HuH-7 (cell line): ENCODE measurements at regions not wholly inside any gene's neighbourhood (a gene's known extent, or its start where the extent isn't known, plus 50 kb on each side); places are given as distances from the start of the nearest gene placed in this dataset.
"Not testable (repeated sequence)": the region's sequence is repeated elsewhere in the genome, so short reads cannot be mapped to it uniquely, and the experiment has no call there.

Experiments used
- DNase-seq: peaks from one replicate; pipeline ENCODE4 v3.0.0; 2011; ENCODE audit warnings: low spot score

DNA sequence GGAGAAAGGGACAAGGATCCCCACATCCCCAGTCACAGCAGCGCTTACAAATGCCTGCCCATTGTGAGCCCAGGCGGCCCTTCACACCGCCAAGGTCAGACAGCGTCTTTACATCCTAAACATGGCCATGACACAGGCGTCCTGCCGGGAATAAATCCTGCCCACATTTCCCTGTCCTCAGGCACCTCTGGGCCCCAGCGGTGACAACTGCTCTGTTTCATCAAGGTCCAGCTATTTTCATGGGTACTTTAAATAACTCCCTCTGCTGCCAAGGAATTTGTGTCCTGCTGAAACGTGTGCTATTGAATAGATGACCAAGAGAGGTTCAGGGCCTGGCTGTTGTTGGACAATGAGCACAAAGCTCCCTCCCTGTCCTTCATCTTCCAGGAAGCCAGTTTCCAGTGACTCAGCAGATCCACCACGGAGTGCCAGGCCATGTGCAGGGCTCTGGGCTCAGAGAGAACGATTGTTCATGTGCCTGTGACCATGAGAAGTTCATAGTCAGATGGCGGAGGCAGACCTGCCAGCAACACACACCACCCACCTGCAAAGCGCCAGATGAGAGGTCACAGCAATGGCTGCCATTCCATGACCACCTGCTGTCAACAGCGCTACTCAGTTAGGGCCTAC lies 195.8 kb downstream of the MATN1 start:
- no peak for DNase-seq

DNA sequence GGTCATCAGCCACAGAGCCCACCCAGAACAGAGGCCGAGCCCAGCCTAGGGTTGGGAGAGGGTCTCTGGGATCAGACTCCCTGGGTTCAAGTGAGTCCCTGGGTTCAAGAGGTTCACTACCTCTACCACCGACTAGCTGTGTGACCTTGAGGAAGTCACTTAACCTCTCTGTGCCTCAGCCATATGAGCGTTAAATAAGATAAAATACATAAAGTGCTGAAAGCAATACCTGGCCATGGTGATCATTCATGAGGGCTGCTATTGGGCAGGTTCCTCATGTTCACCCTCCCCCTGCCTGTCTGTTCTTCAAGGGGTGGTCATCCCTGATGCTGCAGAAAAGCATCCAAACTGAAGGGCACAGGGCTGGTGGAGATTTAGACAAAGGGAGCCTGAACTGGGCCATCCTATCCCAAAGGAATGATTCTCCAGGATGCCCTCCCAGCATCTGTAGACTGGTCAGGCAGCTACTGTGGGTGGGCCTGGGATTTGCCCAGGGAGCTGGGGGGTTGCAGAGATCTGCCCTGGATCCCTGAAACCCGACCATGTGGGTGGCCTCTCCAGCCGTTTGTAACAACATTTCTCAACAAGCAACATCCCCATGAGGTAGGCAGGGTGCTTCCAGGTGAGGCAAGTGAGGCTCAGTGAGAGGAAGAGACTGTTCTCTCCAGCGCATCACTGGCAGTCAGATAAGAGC lies 196.6 kb downstream of the MATN1 start:
- DNase-seq = no peak

DNA sequence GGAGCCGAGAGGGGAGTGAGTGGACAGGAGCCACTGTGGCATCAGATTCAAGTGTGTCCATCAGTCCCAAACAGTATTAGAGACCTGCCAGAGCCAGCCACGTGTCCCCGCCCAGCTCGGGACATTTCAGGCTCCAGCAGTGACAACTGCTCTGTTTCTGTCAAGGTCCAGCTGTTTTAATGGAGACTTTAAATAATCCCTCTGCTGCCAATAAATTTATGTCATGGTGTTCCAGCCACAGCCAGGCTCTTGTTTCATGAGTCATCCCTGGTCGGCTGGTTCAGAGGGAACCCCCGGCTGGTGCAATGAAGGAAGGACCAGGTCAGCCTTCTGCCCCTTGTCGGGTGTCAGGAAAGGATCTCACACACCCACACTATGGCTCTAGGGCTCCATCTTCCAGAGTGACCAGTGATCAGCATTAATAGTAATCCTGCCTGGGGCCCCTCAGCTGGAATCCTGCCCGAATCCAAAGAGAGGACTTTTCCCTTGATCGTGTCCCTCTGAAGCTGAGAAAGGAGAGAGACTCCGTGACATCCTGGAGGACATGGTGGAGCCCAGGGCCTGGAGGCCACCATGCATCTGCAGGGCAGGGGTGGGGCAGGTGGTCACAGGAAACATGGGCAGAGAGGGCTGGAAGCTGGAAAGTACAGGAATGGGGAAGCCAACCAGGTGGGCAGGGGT lies 197.3 kb downstream of the MATN1 start:
- DNase-seq = no peak

DNA sequence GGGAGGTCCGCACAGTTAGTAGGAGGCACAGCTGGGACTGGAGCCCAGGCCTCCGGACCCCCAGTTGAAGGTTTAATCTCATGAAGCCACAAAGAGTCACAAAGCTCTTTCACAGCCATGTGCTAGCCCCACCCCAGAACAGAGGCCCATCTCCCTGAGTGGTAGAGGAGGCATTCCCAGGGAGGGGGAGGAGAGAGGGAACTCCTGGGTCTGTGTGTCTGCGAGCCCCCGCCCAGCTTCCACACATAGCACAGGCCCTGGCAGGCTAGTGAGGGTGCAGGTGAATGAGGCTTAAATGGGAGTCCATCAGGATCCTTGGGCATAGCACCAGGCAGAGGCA lies 197.8 kb downstream of the MATN1 start:
- no peak for DNase-seq

DNA sequence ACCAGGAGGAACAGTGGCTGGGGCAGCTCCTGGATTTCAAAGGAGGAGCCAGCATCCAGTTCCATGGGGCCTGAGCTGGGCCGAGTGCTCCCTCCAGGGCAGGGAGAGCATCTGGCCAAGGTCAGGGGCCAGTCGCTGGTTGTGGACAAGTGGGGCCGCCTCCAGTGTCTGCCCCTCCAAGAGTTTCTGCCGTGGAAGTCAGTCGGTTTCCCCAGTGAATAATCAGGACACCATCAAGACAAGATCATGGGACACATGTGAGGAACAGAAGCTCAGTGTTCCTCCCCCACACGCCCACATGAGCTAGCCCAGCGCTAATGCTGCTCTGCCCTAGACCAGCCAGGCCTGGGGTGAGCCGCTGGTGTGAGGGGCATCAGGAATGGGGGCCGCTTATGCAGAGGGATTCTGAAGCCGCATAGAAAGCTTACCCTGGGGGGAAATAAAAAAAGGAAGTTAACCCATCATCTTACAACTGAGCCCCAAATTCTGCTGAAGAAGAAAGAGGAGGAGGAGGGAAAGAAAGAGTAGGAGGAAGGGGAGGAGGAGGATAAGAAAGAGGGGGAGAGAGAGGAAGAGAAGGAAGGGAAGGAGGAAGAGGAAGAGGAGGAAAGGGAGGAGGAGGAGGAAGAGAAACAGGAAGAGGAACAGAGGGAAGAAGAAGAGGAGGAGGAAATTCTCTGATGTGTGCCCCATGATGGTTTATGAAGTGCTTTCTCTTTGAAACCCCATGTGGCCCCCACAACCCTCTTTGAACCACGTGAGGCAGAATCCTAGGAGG lies 198.4 kb downstream of the MATN1 start:
- DNase-seq = no peak

DNA sequence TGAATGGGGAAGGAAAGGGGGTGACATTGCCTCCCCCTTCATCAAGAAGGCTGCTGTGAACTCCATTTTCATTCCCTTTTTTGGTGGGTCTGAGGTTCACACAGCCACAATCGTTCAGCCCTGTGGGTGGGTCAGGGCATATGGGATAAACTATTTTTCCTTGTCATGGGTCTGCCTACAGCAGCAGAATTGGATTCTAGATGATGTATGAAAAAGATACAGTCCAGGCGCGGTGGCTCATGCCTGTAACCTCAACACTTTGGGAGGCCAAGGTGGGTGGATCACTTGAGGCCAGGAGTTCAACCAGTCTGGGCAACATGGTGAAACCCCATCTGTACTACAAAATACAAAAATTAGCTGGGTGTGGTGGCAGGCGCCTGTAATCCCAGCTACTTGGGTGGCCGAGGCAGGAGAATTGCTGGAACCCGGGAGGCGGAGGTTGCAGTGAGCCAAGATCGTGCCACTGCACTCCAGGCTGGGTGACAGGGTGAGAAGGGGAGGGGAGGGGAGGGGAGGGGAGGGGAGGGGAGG lies 199.3 kb downstream of the MATN1 start:
- DNase-seq = not testable (repeated sequence)

DNA sequence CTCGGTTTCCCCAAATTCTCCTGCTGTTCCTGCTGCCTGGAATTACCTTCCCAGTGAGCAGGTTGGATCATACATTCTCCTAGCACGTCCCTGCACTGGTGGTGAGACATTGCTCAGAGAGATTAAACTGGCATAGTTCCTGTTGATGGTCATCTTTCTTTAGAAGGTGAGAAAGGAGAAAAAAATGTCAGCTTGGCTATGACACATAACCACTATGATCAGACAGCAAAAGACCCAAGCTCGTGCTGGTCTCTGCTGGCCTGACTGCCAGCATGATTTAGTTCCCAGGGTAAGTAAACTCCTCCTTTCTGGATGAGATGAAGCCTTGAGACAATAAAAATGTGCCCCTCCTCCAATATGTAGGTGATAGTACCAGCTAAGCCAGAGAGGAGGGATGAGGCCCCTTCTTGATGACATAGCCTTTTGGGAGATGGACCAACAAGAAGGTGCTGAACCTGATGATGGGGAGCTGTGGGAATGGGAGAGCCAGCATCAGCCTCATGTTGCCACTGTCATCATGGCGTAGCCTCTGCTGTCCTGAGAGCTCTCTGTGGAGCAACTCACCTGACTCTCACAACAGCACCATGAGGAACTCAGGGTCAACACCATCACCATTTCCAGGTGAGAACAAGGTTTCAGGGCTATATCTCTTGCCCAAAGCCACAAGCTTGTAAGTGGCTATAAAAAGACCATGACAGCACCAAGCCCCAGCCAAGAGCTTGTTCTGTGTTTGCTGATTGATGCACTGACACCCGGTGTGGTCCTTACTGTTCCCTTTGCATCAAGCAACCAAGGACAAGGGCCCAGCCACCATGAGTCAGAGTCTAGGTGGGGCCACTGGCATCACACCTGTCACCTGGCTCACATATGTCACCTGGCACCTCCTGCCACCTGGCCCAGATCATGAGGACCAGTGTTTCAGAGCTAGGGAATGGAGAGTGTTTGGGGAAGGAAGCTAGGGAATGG lies 200.0 kb downstream of the MATN1 start:
- DNase-seq = no peak

DNA sequence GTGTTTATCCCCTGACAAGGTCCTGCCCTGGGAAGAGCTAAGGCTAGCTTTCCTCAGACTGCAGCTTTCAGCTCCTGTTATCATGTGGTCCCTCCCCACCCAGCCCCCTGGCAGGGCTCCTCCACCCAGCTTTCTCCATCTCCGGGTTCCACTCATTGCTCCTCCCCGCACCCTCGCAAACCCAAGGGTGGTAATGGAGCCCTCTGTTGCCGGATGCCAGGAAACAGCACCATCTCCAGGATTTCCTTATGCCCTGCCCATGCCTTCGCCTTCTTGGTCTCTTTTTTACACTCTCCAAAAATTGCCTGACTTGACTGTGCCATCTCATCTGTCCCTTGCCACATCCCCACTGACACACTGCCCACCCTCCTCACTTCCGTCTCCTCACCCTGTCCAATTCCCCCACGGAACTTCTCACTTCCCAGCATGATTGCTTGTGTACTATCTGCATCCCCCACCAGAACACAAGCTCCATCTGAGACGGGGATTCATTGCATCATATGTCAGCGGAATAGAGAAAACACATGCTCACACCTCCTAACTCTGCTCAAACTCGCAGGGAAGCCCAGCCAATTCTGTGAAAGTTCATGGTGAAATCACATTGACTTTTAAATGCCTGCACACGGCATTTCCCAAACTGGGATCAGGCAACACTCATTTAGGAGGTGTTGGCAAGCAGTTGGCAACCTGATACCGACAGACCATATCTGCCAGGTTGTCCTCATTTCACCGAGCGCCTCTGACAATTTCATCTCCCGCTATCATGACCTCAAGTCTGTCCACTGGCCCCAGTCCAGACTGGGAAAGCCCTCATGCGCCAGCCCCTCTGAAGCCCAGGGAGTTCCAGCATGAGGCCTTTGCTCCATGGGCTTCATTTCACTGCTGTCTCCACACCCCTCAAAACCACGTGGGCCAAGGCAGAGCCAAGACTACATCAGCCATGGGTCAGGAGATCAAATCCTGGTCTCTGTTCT lies 201.1 kb downstream of the MATN1 start:
- DNase-seq = no peak

DNA sequence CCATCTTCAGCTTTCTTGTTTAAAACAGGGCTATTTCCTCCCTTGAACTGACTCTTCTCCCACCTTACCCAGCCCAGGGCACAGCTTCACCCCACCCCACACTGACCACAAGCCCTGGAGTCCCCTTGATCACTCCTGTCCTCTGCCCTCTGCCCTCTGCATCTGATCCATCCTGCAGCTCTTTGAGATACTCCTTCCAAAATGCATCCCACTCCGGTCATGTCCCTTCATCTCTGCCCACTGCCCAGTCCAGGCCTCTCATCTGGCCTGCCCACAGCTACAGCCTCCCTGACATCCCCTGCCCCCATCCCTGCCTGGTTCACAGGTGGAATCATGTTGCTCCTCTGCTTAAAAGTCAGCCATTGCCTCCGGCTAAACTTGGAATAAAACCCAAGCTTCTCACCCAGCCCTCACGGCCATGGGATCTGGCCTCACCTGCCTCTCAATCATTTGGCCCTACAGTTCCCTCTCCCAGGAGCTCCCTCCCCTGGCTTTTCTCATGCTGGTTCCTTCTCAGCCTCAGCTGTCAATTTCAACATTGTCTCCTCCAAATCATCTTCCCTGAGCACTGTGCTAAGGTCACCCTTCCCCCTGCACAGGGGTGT lies 202.0 kb downstream of the MATN1 start:
- DNase-seq = no peak

DNA sequence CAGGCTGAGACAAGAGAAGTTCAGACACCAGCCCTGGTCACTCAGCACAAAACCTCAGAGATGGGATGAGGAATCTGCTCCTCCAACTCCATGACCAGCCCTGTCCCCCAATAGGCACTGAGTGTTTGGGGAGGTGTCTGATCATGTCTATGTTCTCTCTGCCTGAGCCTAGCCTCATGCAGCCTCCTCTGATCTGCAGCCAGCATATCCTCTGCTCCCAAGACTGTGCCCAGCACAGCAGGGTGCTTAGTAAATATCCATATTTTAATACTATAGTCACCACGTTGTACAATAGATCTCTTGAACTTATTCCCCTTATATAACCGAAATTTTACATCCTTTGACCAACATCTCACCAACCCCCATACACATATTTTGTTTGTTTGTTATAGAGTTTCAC lies 202.9 kb downstream of the MATN1 start:
- no peak for DNase-seq

DNA sequence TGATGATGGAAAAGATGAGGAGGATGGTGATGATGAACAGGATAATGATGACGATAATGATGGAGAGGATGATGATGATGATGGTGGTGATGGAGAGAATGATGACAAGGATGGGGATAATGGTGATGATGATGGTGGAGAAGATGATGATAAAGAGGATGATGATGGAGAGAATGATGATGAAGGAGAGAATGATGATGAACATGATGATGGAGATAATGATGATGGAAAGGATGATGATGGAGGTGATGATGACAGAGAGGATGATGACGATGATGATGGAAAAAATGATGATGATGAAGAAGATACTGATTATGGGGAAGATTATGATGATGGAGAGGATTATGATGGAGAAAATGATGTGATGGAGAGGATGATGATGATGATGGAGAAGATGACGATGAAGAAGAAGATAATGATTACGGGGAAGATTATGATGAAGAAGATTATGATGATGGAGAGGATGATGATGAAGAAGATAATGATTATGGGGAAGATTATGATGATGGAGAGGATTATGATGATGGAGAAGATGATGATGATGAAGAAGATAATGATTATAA lies 204.1 kb downstream of the MATN1 start:
- no peak for DNase-seq

DNA sequence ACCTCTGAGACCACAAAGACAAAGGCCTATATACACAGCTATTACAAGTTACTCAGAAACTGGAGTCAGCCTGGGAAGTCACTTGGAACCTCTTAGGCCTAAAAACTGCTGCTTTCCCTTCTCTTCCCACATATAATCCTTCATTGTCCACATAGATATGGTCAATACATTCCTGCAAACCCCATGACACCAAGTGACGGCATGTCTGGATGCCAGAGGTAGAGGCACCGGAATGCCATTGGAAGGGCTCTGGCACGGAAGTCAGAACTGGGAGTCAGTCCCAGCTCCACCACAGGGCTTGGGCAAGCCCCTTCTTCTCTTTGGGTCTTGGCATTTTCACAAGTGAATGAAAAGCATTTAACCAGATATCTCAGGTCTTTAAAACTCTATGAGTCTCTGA lies 204.7 kb downstream of the MATN1 start:
- DNase-seq = no peak

DNA sequence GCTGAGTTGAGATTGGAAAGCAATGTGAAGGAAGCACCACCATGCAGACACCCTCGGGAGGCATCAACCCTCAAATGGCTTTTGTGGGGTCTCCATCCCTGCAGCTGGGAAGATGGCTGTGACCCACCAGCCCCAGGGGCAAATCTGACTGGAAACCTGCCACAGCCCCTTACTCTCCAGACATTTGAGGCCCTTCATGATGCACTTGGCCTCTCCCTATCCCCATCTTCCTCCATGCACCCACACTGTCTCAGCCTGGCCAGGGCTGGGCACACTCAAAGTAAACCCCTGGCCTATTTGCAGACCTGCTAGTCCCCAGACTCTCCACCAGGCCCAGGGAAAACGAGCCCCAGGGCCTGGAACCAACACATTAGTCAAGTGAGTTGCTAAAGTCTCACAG lies 205.2 kb downstream of the MATN1 start:
- DNase-seq = no peak

DNA sequence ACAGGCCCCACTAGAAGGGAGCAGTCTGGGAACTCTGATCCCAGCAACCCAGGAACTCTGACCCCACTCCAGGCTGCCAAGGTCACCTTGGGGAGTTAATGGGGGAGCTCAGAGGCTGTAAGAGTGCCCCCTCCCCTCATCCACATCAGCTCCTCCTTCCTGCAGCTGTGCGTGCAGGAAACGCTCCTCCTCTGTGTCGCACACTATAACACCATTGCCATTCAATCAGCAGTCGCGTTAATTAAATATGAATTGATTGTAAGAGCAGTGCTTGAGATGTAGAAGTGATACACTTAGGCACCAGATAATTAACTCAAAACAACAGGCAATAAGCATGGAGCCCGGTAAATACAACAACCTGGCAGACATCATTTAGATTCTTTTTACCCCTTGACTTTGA lies 205.7 kb downstream of the MATN1 start:
- DNase-seq = not testable (repeated sequence)

DNA sequence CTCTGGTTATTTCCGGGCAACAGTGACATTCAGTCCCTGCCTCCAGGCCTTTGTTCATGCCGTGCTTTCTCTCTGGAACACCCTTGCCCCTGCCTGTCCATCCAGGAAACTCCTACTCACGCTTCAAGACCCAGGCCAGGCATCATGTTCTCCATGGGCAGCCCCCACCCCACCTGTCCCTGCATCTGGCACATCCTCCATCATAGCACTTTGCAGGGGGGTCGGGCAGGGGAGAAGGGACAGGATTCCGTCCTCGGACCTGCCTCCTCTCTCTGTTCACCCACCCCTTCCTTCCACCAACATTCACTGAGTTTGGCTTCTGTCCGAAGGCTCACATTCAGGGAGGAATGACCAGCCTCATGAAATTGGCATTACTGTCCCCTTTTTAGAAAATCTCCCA lies 206.1 kb downstream of the MATN1 start:
- DNase-seq = not testable (repeated sequence)

DNA sequence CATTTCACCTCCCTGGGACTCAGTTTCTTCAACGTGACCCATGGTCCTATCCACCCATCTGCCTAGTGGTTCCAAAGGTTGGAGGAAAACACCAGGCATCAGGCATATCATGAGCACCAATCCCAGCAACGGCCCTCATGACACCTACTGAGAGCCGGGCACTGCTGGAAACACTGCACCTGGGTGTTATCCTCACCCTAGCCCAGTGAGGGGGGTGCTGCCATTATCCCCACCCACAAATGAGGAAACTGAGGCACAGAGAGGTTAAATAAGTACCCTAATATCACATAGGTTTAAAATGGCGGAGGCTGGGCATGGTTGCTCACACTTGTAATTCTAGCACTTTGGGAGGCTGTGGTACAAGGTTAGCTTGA lies 206.9 kb downstream of the MATN1 start:
- no peak for DNase-seq

DNA sequence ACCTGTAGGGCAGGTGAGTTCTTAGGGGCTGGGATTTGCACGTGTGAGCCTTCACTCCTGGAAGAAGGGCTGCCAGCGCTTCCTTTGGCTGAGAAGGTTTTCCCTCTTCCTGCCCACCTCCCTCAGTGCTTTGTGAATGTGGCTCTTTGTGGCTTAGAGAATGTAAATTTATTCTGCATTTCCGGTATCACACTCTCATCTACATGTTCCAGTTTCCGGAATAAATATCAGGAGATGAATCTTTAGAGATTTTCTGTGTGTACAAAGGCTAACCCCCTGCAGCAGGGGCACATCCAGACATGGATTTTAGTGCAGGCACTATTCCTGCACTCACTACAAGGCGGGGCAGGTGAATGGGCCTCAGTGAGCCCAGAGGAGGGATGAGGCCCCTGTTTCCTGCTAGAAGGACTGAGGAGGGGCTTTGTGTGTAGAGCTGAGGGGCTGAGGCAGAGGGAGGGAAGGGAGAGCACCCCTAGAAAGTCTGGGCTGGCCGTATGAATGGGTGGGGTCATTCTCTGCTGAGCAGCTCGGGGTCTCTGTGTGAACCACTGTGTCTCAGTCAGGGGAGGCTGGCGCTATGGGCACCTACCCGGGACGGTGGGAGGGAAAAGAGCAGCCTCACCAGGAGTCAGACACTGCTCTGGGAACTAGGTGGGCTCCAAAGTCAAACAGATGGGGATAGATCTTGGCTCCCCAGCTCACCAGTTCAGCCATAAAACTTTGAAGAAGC lies 207.5 kb downstream of the MATN1 start:
- DNase-seq = no peak

DNA sequence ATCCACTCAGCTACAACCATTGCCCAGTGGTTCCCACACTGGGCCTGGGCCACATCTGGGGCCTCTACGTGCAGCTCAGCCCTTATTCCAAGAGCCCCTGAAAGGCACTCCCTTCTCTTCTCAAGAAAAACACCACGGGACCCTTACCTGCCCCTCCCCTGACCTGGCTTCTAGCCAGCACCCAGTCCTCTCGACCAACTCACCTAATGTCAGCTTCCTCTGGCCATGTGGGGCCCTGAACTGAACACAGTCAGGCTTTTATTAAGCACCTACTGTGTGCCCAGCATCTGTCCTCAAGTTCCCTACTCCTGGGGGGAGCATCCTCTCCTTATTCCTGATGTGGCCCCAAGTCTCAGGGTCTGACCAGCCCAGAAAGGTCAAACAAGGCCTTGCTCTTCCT lies 208.4 kb downstream of the MATN1 start:
- DNase-seq = no peak

DNA sequence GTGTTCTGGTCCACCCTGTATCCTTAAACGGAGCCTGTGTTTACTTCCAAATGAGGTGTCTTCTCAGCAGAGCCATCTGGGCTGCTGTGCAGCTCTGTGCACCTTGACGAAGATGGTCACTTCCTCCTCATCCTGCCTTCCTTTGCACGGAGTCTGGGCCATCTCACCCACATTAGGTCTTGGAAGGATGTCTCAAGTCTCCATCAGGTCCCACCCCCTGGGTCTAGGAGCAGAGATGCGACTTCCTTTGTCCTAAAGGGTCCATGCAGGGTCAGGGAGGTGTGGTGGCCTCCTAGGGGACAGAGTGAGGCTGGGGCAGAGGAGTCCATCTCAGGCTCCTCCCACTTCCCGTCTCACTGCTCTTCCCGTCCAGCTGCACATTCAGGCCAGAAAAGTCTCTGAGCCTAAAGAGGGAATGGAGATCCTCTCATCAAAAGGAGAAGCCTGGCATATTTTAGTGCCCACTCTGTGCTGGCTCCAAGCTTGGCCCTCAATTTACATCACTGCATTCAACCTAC lies 209.2 kb downstream of the MATN1 start:
- DNase-seq = no peak
